NCI-H128 (cell line): ENCODE measurements at regions not wholly inside any gene's neighbourhood (a gene's known extent, or its start where the extent isn't known, plus 50 kb on each side); places are given as distances from the start of the nearest gene placed in this dataset.

Source experiments
- DNase-seq: peaks from one replicate; lab custom pipeline; 2025; ENCODE audit not compliant: unreplicated experiment; lab: John Stamatoyannopoulos, UW

GRCh38 chr1:199756066-199756465, 271.4 kb upstream of the NR5A2 start:
- DNase-seq, result no peak

- no peak for DNase-seq
Measured at GRCh38 chr1:199758626-199759255, 268.8 kb upstream of the NR5A2 start.

GRCh38 chr1:199759268-199759730, 268.2 kb upstream of the NR5A2 start:
- no peak for DNase-seq

GRCh38 chr1:199762572-199762971, 264.9 kb upstream of the NR5A2 start:
- DNase-seq, result peak; percentile 77

- no peak for DNase-seq
Measured at GRCh38 chr1:199766218-199766792, 261.2 kb upstream of the NR5A2 start.

- no peak for DNase-seq
Measured at GRCh38 chr1:199767700-199768099, 259.8 kb upstream of the NR5A2 start.

GRCh38 chr1:199774433-199775089, 252.9 kb upstream of the NR5A2 start:
- DNase-seq, result peak; percentile 15

- no peak for DNase-seq
Measured at GRCh38 chr1:199776768-199777497, 250.6 kb upstream of the NR5A2 start.

- DNase-seq, result no peak
Measured at GRCh38 chr1:199778324-199778955, 249.1 kb upstream of the NR5A2 start.

- no peak for DNase-seq
Measured at GRCh38 chr1:199780091-199780490, 247.4 kb upstream of the NR5A2 start.

GRCh38 chr1:199780948-199781670, 246.4 kb upstream of the NR5A2 start:
- no peak for DNase-seq

GRCh38 chr1:199784138-199784895, 243.2 kb upstream of the NR5A2 start:
- DNase-seq, result no peak

GRCh38 chr1:199786695-199787094, 240.8 kb upstream of the NR5A2 start:
- DNase-seq, result no peak

GRCh38 chr1:199789141-199789540, 238.4 kb upstream of the NR5A2 start:
- DNase-seq, result no peak

- DNase-seq, result no peak
Measured at GRCh38 chr1:199791495-199791894, 236.0 kb upstream of the NR5A2 start.

GRCh38 chr1:199792874-199793273, 234.6 kb upstream of the NR5A2 start:
- DNase-seq, result no peak

- no peak for DNase-seq
Measured at GRCh38 chr1:199794105-199794863, 233.2 kb upstream of the NR5A2 start.

GRCh38 chr1:199799116-199799515, 228.4 kb upstream of the NR5A2 start:
- DNase-seq, result no peak

- no peak for DNase-seq
Measured at GRCh38 chr1:199804526-199804925, 223.0 kb upstream of the NR5A2 start.
